Activated CD4-positive, CD25-positive, alpha-beta regulatory T cell treated with anti-CD3 and anti-CD28 coated beads, Interleukin-2, amount 50 U/mL, for 16 hours (primary cell): ENCODE measurements at regions not wholly inside any gene's neighbourhood (a gene's known extent, or its start where the extent isn't known, plus 50 kb on each side); places are given as distances from the start of the nearest gene placed in this dataset.
"Not testable (repeated sequence)": the region's sequence is repeated elsewhere in the genome, so short reads cannot be mapped to it uniquely, and the experiment has no call there.

Experiments
- DNase-seq: peaks from one replicate; pipeline ENCODE4 v3.0.0-alpha.2; 2020; ENCODE audit warnings: low read depth, low spot score

DNA sequence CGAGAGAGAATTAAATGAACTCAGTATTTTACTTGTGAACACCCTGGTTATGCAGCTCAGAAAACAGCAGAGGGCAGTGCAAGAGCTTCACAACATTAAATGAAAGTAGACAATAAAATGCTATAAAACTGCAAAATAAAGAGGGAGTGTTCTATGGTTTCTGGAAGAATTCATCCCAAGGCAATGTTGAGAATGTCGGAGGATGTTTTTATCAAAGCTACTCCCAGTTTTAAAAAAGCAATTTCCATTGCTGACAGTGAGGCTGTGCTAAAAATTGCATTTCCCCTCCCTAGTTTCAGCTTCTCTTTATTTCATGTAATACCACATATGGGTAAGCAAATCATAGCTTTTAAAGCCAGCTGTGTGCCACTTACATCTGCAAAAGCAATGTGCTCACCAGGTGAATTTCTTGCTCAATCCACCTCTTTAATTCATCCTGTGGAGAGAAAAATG is 296.8 kb downstream of the RAB38 start:
- no peak for DNase-seq

DNA sequence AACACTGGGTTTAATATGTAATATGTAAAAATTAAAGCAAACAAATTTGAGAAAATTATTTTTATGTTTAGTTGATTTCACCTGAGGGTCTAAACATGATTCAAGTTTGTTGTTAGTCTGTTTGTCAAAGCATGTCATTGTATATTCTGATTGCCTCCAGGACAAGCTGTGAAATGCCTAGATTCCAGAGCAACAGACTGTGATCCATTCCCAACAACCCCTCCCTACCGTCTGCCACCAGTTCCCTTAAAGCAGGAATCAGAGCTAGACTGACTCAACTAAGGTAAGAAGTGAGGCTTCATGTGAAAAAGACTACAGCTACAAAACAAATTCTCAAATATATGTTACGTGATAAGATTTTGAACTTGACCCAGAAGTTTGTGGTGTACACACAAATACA is 304.2 kb downstream of the RAB38 start:
- DNase-seq: no peak

DNA sequence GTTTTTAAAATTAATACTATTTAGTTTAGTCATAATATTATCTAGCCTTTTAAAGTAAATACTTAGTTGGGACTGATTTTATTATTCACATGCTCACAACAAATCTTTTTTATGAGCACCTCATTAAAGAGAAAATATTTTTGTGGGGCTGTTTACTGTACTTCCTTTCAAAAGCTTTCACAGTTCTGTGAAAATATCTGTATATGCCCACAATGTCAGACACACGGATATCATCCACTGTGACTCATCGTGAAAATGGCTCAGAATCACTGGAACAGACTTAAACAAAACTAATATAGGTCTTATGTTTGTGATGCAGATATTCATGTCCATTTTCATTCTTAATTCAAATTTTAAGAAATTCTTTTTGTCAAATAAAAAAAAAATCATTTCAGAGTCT is 305.2 kb downstream of the RAB38 start:
- DNase-seq: no peak

DNA sequence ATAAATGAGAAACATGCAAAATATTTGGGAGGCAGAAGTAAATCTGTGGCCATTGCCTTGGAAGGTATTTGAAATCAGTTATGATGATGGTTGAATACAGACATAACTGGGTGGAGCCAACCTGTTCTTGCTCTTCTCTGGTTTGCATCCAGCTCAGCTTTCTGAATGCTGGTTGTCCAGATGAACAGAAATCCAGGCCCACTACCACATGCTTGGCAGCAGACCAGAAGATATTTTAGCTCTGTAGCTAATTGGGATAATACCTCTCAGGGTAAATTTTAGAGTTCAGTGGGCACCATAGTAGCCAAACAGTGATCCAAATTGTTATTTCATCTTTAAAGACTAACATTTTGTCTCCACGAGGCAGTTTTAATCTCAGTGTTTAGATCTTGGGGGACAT is 308.3 kb downstream of the RAB38 start:
- no peak for DNase-seq

DNA sequence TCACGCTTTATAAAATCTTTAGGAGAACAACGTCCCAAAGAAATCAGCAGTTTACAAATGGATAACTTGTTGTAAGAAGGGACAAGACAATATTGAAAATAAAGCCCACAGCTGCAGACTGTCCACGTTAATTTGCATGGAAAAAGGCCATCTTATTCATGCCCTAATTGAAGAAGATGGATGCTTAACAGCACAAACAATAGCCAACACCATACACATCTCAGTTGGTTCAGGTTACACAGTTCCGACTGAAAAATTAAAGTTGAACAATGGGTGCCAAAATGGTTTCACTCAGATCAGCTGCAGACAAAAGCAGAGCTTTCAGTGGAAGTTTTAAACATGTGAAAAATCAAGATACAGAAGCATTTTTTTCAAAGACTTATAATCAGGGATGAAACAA is 314.2 kb downstream of the RAB38 start:
- no peak for DNase-seq

DNA sequence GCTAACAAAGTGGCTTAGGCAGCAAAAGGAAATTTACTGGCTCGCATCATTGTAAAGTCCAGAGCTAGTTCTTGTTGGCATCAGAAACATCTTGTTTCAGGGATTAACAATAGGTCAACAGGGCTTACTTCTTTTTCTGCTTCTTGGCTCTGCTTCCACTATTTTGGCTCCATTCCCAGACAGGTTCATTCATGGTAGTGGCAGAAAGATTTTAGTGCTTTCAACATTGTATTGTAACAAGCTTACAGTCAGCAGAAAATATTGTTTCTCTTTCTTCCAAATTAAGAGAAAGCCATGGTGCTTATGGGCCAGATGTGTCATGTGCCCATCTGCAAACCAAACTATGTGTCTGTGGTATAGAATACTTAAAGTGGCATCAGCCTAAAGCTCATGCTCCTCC is 315.6 kb downstream of the RAB38 start:
- no peak for DNase-seq

DNA sequence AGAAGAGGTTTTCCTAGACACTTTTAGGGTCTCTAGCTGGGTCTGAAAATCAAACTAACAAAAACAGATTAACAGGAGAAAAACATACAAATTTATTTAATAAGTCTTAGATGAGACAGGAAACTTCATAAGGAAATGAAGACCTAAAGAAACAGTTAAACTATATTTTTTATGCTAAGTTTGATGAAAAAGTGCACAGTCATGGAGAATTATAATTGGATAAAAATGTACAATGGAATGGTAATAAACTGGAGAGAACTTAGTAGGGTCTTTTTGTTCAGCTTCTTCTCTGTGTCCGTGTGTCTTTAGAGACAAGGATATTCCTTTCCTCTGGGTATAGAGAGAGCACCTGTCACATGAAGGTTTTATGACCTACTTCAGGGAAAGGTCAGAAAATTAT is 323.4 kb downstream of the RAB38 start:
- no peak for DNase-seq

DNA sequence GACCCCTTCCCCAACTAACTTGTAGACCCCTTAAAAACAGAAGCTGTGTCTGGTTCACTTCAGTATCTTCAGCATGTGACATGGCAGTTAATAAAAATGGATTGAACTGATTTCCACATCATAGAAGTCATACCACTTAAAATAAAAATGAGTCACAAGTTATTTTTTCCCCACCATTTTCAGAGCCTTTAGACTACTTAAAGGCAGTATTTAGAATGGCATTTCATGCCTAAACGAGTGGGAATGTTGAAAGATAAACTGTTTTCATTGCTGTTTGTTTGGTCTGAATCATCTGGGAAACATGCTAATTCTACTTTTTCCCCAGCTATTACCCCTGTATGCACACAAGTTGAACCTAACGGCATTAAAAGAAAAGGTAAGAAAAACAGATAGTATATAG is 324.0 kb downstream of the RAB38 start:
- no peak for DNase-seq

DNA sequence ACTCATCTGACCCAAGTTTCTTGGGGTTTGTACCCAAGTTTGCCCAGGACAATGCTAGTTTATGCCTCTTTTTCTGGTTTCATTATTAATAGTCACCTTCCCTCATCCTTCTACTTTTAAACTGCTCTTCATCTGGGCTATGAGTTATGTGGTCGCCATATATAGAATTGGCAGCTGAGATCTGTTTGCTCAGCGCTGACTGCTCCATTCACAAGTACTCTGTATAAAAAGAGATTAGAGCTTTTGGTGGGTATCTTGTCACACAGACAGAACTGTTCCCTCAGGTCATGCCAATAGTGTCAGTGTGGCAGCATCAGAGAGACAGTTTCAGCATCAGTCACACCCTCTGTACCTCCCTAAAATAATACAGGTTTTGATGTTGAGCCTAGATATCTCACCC is 326.0 kb downstream of the RAB38 start:
- no peak for DNase-seq

DNA sequence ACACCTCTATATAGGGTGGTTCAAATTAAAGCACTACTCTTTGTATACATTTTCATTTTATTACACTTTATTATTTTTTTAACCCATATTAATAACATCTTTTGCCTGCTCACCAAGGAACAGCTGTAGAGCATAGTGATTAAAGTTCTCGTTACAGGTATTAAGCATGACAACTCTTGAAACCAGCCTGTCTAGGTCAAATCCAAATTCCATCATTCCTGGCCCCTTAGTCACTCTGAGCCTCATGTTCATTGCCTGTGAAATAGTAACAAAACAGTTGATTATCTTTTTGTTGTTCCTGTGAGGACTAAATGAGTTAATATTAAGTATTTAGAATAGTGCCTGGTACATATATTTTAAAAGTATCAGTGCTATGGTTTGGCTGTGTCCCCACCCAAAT is 334.5 kb downstream of the RAB38 start:
- no peak for DNase-seq

DNA sequence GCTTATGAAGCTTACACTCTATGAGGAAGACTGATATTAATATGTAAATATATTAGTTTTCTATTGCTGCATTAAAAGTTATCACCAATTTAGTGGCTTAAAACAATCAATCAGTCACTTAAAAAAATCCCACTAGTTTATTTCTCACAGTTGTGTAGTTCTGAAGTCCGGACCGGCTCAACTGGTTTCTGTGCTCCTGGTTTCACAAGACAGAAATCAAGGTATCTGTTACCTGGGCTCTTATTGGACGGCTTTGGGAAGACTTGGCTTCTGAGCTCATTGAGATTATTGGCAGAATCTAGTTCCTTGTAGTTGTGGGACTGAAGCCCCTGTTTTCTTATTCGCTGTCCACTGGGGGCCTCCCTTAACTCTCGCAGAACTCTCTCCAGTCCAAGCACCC is 343.0 kb downstream of the RAB38 start:
- no peak for DNase-seq

DNA sequence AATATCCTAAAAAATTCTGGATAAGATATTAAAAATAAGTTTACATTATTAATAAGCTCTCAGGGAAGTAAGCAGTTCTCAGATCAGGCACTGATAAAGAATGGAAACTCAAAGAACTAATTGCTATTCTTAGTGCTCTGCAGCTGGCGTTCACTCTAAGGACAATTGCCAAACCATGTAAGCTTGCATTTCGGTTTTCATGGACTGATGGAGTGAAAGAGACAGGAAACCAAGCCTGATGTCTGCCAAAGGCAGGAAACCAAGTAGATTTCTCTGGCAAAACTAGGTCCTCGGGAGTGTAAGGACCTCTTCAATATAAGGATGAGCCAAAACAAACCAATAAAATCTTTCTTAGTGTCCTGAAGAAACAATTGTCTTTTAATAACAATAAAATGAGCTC is 355.2 kb downstream of the RAB38 start:
- DNase-seq: no peak

DNA sequence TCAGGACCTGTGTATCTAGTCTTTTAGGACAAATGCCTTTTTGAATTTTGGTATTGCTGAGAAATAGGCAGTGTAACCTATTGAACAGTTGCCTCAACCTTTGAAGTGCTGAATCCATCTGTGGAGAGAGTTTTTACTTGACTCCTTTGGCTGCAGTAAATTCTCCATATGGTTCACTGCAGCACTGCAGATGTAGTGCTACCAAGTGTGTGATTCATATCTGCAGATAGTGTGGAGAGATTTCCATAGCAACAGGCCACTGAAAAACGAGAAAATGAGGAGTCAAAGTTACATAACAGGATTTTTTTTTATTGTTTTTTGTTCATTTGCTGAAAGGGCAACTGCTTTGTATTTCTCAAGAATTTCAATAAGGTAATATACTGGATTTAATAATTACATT is 356.1 kb downstream of the RAB38 start:
- no peak for DNase-seq

DNA sequence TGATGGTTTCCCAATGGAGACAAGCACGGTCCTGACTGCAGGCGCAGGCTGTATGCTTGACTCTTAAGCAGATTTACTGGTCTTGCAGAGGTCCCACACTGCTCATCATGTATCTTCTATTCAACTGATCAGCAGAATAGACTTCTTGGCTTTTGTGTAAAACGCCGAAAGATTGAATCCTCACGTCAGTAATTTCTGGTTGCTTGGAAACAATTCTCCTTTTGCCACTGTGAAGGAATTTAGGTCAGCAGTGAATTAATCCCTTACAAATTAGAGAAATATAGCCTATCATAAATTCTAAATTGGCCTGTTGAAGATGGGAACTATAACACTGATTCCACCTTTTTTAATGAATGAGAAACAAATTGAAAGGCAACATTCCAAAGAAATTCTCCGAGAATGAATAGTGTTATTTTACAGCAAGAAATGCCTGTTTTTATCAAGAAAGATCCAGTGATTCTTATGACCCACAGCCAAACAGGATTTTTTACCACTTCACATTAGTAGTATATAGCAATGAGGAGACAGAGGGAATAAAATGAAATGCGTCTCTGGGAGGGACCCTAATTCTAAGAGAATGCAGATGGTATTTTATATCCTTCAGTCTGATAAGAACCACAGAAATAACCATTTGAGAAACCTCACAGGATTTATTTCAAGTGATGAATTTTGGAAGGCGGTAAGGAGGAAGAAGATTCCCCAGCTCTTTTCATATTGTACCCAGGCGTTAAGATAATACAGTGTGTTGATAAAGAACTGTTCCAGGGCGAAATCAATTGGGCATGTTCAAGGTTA is 362.5 kb downstream of the RAB38 start:
- no peak for DNase-seq

DNA sequence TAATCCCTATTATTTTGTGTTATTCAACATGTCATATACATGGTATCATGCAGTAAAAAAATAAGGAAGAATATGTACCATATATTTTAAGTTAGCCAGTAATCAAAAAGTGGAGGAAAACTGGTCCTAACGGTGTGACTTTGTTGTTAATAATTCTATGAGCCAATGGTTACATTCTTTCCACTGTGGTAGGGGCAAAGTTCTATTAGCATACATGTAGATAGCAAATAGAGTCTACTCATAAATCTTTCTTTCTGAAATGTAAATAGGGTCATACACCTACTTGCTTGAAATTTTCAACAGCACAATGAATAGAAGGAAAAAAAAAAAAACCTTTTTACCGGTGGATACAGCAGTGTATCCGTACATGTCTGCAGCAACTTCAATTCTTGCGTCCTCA is 364.8 kb downstream of the RAB38 start:
- no peak for DNase-seq

DNA sequence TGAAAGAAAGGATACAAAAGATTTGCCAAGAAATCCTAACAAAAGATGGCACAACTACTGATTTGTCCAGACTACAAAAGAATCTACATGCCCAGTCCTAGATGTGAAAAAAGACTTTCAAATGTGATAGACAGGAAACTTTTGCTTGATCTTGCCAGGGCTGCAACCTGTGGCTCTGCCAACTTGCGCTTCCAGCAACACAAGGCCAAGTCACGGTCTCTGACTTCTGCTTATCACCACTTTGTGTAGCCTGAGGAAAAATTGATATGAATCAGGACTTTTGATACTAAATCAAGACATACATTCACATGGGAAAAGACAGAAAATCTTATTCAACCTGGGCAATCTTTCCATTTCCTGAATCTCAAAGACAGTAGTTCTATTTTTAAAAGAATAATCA is 366.0 kb downstream of the RAB38 start:
- no peak for DNase-seq

DNA sequence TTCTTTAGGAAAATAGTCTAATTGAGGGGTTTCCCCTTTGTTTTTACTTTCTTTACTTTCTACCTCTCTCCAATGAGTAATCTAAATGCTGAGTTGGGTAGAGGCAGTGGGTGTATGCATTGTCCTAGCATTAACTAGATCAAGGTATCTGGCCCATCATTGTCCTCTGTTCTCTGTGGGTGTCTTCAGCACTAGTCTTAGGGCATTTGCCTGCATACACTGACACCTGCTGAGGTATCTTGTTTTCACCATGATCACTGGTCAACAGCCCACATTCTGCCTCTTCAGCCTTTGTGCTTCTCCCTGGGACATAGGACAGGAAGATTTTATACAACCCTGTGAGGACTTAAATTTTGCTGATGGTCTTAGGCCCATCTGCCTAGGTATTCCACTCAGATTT is 371.1 kb downstream of the RAB38 start:
- no peak for DNase-seq

DNA sequence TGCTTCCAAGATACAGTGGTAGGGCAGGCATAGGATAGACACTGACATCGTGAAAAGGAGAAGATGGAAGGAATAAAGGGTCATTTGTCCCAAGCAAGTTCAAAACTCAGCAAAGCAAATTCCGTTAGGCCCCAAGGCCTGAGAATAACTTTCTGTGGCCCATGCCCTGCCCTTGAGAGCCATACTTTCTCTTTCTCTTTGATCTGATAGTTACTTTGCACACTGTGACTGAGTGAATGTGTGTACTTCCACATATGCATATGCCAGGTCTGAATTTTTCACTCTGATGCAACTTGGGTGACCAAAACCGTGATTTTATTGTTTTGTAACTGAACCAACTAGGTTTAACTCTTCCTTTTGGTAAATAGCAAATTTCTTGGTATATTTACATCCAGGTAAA is 371.5 kb downstream of the RAB38 start:
- DNase-seq: no peak

DNA sequence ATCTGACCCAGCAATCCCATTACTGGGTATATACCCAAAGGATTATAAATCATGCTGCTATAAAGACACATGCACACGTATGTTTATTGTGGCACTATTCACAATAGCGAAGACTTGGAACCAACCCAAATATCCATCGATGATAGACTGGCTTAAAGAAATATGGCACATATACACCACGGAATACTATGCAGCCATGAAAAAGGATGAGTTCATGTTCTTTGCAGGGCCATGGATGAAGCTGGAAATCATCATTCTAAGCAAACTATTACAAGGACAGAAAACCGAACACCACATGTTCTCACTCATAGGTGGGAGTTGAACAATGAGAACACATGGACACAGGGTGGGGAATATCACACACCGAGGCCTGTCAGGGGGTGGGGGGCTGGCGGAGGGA is 390.4 kb downstream of the RAB38 start:
- DNase-seq: not testable (repeated sequence)

DNA sequence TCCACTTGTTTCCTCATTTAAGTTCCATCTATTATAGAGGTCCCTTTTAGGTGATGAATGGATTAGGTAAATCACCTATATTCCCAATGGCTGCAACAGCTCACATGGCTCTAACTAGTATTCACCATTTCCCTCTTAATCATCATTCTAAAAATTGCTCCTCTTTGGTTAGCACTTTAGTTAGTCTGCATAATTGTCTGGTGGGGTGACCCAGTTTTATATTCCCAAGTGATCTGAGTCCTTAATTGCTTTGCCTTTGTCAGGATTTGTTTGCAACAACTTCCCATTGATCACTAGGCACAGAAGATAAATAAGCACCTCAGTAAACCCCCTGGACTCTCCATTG is 395.2 kb downstream of the RAB38 start:
- no peak for DNase-seq

DNA sequence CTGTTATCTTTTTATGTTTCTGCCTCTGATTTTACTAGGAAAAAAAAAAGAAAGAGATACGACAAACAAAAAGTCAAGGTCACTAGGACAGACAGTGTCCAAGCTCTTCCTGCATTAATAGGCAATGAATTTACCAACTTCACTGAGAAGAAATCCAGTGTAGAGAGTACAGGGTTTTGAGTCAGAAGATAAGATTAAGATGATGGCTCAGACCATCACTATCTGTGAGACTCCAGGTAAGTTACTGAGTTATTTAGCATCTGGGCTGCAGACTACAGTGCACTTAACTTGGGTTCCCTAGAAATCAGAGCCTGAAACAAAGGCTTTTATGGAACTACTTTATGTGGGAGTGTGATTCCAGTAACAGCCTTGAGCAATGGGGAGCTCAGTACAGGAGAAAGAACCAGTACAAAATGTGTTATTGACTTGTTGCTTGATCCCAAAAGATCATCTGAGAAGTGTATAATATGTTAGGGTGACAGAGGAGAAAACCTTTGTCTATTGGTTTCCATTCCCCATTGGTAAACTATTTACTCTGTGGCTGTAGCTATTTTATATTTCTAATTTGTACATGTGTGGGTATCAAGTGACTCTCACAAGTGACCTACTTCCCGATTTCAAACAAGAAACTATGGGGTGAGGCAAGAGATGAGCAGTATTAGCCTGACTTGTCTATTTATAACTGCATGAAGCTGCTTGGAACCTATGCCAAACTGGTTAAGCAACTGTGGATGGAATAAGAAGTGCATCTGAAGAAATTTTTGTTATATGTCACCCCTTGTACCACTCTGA is 395.8 kb downstream of the RAB38 start:
- no peak for DNase-seq

DNA sequence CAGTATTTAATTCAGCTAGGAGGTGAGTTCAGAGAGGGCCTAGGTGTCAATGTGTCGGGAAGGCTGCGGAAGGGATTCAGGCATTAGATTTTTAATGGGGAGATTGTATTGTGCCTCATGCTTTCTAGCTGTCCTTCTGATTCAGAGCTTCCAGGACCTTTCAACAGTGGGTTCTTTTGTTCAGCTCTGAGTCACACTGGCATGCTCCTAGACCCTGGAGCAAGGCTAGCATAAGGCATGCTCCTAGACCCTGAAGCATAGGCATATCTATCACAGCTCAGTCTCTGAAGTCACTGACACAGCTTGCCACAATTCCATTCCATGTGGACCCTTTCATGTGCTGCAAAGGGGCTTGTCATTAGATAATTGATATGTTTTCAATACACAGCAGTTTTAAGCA is 396.9 kb downstream of the RAB38 start:
- DNase-seq: no peak

DNA sequence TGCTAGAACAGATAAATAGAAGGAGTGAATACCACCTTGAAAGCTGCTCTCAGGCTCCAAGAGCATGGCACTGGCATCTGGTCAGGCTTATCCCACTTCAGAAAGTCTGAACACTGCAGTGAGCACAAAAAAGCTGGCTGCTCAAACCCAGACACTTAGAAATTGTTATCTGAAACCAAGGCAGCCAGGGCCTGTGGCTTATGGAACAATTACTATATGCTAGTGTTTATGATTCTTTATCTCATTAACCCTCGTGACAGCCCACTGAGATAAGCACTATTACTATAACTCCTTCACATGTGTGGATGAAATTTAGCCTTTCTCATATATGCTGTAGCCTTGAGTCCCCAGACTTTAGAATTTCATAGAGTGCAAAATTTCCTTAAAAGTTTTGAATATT is 400.2 kb downstream of the RAB38 start:
- DNase-seq: no peak
